Fibroblast of lung (primary cell): ENCODE measurements at regions not wholly inside any gene's neighbourhood (a gene's known extent, or its start where the extent isn't known, plus 50 kb on each side); places are given as distances from the start of the nearest gene placed in this dataset.

Experiments
- CTCF ChIP-seq, 2 donors: IDR thresholded peaks in 1 of 2; conservative IDR thresholded peaks in 1 of 2; 1 replicate in 1 of 2; 2 replicates in 1 of 2; pipeline ENCODE4 v1.5.1; 2011 to 2012; ENCODE audit warnings: low read length in 2 of 2, control low read depth in 1 of 2, inconsistent platforms in 1 of 2, low read depth in 1 of 2, mild to moderate bottlenecking in 1 of 2
- EZH2 ChIP-seq: IDR thresholded peaks from 2 replicates; pipeline ENCODE4 v1.5.1; 2012; ENCODE audit warnings: low read length, control low read depth, mild to moderate bottlenecking; ENCODE audit errors: missing control alignments

- no peak for TF ChIP-seq EZH2
- TF ChIP-seq CTCF (conservative IDR thresholded peaks at IDR 0.05 in 1 of 2, IDR thresholded peaks at IDR 0.05 in 1 of 2; ENCODE audit: low read depth in 1 of 2, low read length in 2 of 2): no peak
Measured at GRCh38 chr12:46958053-46958452, 121.4 kb upstream of the PCED1B start.
